Panc1 (cell line): ENCODE measurements at regions not wholly inside any gene's neighbourhood (a gene's known extent, or its start where the extent isn't known, plus 50 kb on each side); places are given as distances from the start of the nearest gene placed in this dataset.

Experiments
- ATAC-seq: fragments of 200-7000 bp; cut with Tn5 transposase; 2 replicates; pipeline ENCODE4 v1.9.1; 2020; ENCODE audit warnings: mild to moderate bottlenecking, moderate library complexity
- BruUV-seq: library from RNA; stranded (reverse); fragments of 400-500 nt; replicated peaks from 2 replicates; lab custom pipeline; 2021; lab: Mats Ljungman, UMichigan
- CTCF ChIA-PET: fragments of 300-600 bp; sonication (Branson Sonifier 250); formaldehyde crosslinking; loops from one replicate; lab custom pipeline; 2022; ENCODE audit warnings: antibody characterized with exemption; lab: Charles Lee
- POLR2A ChIA-PET: fragments of 300-600 bp; sonication (Branson Sonifier 250); formaldehyde crosslinking; loops from one replicate; lab custom pipeline; 2022; ENCODE audit warnings: antibody characterized with exemption; lab: Charles Lee
- DNase-seq: peaks from one replicate; pipeline ENCODE4 v3.0.0-alpha.2; 2010; ENCODE audit warnings: low read depth, low spot score
- H3K27ac ChIP-seq: 2 replicates; pipeline ENCODE4 v1.5.1; 2011; ENCODE audit warnings: mild to moderate bottlenecking, low read length, inconsistent platforms
- H3K27me3 ChIP-seq: fragments of 200-500 bp; sonication (Bioruptor generic); 2 replicates; pipeline ENCODE4 v1.6.0; 2014; ENCODE audit warnings: low read length, inconsistent platforms; ENCODE audit not compliant: control insufficient read depth, insufficient read depth
- H3K36me3 ChIP-seq: fragments of 200-500 bp; sonication (Bioruptor generic); 2 replicates; pipeline ENCODE4 v1.5.1; 2014; ENCODE audit warnings: inconsistent platforms, mild to moderate bottlenecking, low read length, moderate library complexity; ENCODE audit not compliant: control insufficient read depth, insufficient read depth
- H3K4me1 ChIP-seq: 2 replicates; pipeline ENCODE4 v1.5.1; 2011; ENCODE audit warnings: inconsistent platforms, mild to moderate bottlenecking, low read length, moderate library complexity; ENCODE audit not compliant: control insufficient read depth, insufficient read depth
- H3K4me3 ChIP-seq, 2 experiments: 2 replicates each; pipeline ENCODE4 v1.5.1; 2011 to 2012; ENCODE audit warnings: low read depth in 2 of 2, low read length in 2 of 2, mild to moderate bottlenecking in 2 of 2, inconsistent platforms in 1 of 2, moderate library complexity in 1 of 2
- H3K9me3 ChIP-seq: fragments of 200-500 bp; sonication (Bioruptor generic); 2 replicates; pipeline ENCODE4 v1.5.1; 2014; ENCODE audit warnings: low read depth, mild to moderate bottlenecking, inconsistent platforms, low read length, moderate library complexity; ENCODE audit not compliant: control insufficient read depth, insufficient read depth
- POLR2AphosphoS5 ChIP-seq: IDR thresholded peaks from 2 replicates; pipeline ENCODE4 v1.6.1; 2012; ENCODE audit warnings: mild to moderate bottlenecking, low read depth, low read length, moderate library complexity
- SIN3A ChIP-seq: IDR thresholded peaks from 2 replicates; pipeline ENCODE4 v1.6.1; 2012; ENCODE audit warnings: low read depth, mild to moderate bottlenecking, low read length, moderate library complexity, borderline replicate concordance; ENCODE audit not compliant: insufficient read depth
- TCF7L2 ChIP-seq: IDR thresholded peaks from 2 replicates; pipeline ENCODE4 v1.6.1; 2011; ENCODE audit warnings: mild to moderate bottlenecking, low read depth, low read length, inconsistent platforms
- in situ Hi-C: cut with HindIII; loops from 2 replicates; pipeline ENCODE4 v1.10.0; 2016; ENCODE audit warnings: low sequenced_read_pairs, low pct_unique_long_range_greater_than_20kb
- intact Hi-C: fragments of 100-400 bp; cut with micrococcal nuclease; formaldehyde crosslinking; loops from one replicate; pipeline ENCODE4 v1.10.0; 2022; ENCODE audit not compliant: unreplicated experiment
- TF ChIP-seq, protein P1 (sequence below): fragments of 450-650 bp; IDR thresholded peaks from 2 replicates; pipeline ENCODE4 v1.5.1; 2017; ENCODE audit warnings: mild to moderate bottlenecking
- TF ChIP-seq, protein P2 (sequence below), 2 experiments: IDR thresholded peaks; 2 replicates each; pipeline ENCODE4 v1.6.1; 2011 to 2012; ENCODE audit warnings: low read depth in 2 of 2, control low read depth in 1 of 2, low read length in 1 of 2, mild to moderate bottlenecking in 1 of 2, moderate library complexity in 1 of 2; ENCODE audit not compliant: insufficient read depth in 1 of 2

DNA sequence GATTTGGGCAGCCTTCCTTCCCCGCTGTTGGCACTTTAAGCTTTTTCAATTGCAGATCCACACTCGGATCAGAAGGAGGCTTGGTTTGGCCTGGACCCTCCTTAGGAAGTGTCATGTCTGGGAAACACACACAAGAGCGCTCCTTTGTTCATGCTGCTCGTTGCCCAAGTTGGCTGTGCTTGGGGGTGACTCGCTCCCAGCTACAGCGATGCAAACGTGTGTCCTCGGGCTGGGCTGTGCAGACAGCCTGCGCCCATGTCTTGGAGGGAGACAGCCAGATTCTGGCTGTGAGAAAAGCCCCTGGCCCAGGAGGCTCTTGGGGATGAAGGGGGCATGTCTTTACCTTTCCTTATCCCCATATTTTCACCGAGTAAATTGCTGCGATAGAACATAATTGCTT, 665.6 kb upstream of the EEF2KMT start:
- CTCF ChIA-PET: no interaction called here
- no peak for DNase-seq
- no peaks in the 10 kb centered on the region; the same call in 1 of the 2 replicates for H3K27me3 ChIP-seq
- no peak for ATAC-seq
- no peaks in the 10 kb centered on the region for H3K4me1 ChIP-seq
- POLR2A ChIA-PET: no interaction called here
- no peak overlapping the region for H3K4me3 ChIP-seq
- H3K9me3 ChIP-seq: no peaks in the 10 kb centered on the region
- in situ Hi-C loops (no loop called here), intact Hi-C loops (no loop called here)
- H3K27ac ChIP-seq: no peak overlapping the region
- TF ChIP-seq, protein P1, sequence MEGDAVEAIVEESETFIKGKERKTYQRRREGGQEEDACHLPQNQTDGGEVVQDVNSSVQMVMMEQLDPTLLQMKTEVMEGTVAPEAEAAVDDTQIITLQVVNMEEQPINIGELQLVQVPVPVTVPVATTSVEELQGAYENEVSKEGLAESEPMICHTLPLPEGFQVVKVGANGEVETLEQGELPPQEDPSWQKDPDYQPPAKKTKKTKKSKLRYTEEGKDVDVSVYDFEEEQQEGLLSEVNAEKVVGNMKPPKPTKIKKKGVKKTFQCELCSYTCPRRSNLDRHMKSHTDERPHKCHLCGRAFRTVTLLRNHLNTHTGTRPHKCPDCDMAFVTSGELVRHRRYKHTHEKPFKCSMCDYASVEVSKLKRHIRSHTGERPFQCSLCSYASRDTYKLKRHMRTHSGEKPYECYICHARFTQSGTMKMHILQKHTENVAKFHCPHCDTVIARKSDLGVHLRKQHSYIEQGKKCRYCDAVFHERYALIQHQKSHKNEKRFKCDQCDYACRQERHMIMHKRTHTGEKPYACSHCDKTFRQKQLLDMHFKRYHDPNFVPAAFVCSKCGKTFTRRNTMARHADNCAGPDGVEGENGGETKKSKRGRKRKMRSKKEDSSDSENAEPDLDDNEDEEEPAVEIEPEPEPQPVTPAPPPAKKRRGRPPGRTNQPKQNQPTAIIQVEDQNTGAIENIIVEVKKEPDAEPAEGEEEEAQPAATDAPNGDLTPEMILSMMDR: no peak
- TF ChIP-seq TCF7L2: no peak
- TF ChIP-seq, protein P2, sequence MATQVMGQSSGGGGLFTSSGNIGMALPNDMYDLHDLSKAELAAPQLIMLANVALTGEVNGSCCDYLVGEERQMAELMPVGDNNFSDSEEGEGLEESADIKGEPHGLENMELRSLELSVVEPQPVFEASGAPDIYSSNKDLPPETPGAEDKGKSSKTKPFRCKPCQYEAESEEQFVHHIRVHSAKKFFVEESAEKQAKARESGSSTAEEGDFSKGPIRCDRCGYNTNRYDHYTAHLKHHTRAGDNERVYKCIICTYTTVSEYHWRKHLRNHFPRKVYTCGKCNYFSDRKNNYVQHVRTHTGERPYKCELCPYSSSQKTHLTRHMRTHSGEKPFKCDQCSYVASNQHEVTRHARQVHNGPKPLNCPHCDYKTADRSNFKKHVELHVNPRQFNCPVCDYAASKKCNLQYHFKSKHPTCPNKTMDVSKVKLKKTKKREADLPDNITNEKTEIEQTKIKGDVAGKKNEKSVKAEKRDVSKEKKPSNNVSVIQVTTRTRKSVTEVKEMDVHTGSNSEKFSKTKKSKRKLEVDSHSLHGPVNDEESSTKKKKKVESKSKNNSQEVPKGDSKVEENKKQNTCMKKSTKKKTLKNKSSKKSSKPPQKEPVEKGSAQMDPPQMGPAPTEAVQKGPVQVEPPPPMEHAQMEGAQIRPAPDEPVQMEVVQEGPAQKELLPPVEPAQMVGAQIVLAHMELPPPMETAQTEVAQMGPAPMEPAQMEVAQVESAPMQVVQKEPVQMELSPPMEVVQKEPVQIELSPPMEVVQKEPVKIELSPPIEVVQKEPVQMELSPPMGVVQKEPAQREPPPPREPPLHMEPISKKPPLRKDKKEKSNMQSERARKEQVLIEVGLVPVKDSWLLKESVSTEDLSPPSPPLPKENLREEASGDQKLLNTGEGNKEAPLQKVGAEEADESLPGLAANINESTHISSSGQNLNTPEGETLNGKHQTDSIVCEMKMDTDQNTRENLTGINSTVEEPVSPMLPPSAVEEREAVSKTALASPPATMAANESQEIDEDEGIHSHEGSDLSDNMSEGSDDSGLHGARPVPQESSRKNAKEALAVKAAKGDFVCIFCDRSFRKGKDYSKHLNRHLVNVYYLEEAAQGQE (IDR thresholded peaks at IDR 0.05; ENCODE audit: insufficient read depth in 1 of 2, low read depth in 2 of 2, low read length in 1 of 2): no peak
- TF ChIP-seq SIN3A: no peak
- no peak for TF ChIP-seq POLR2AphosphoS5
- BruUV-seq: no TSS peak
- no peaks in the 10 kb centered on the region for H3K36me3 ChIP-seq

DNA sequence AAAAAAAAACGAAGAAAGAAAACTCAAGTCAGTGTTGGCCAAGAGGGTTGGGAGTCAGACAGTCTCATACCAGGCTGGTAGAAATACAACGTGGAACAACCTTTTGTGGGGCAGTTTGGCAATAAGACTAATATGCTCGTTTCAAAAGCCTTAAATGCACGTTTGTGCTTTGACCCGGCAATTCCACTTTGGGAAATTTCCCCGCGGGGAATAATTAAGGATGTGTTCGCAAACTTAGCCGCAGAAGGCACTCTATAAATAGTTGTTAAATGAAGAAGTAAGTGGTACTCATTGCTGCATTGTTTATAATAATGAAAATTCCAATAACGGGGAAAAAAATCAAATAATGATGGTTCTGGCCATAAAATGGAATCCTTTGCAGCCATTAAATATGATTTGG, 664.8 kb upstream of the EEF2KMT start:
- ATAC-seq (no peak), DNase-seq (no peak)
- CTCF ChIA-PET: no interaction called here
- intact Hi-C loops (no loop called here), in situ Hi-C loops (no loop called here)
- Histone ChIP-seq H3K27me3 (no peaks in the 10 kb centered on the region; the same call in 1 of the 2 replicates), H3K9me3 (no peaks in the 10 kb centered on the region), H3K27ac (no peak overlapping the region), H3K4me1 (no peaks in the 10 kb centered on the region), H3K36me3 (no peaks in the 10 kb centered on the region), H3K4me3 (no peak overlapping the region)
- POLR2A ChIA-PET: no interaction called here
- TF ChIP-seq TCF7L2 (no peak), SIN3A (no peak), POLR2AphosphoS5 (no peak)
- TF ChIP-seq, protein P1: no peak
- TF ChIP-seq, protein P2 (IDR thresholded peaks at IDR 0.05; ENCODE audit: insufficient read depth in 1 of 2, low read depth in 2 of 2, low read length in 1 of 2): no peak
- no TSS peak for BruUV-seq
